HG02623 (cell line): ENCODE measurements at regions not wholly inside any gene's neighbourhood (a gene's known extent, or its start where the extent isn't known, plus 50 kb on each side); places are given as distances from the start of the nearest gene placed in this dataset.
"Not testable (repeated sequence)": the region's sequence is repeated elsewhere in the genome, so short reads cannot be mapped to it uniquely, and the experiment has no call there.

ENCODE experiments used
- ATAC-seq: cut with Tn5 transposase; IDR thresholded peaks from one replicate; pipeline ENCODE4 v1.9.1; 2021; ENCODE audit warnings: moderate library complexity; ENCODE audit not compliant: unreplicated experiment

DNA sequence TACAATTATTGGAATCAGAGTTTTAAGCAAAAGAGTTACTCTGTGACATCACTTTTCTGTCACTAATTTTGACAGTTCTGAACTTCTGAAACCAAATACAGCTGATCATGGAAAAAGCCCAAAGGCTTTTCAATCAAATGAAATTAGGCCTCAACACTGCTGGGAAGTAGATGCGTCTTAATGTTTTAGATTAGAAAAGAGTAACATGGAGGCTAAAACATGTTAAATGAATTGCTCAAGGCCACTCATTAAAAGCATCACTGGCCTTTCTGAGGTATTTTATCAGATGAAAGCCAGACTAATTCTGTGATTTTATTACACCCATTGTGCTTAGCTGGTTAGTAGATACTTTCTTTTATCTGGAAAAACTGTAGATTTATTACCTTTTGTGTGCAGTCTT lies 672.6 kb downstream of the CENPC start:
- no peak for ATAC-seq

DNA sequence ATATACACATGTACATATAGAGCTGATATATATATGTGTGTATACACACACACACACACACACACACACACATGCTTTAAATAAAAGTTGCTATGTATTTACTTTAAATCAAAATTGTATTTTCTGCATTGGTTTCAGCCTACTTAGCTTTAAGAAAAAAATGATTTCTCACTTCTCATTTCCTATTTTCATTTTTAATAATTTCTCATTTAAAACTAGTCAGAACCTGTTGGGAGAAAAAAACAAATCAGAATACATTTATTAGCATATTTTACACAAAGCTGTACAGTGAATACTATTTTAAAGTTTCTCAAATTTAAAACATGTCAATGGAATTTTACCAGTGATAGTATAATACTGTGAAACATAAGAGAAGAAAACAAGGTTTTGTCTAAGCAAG lies 681.8 kb downstream of the CENPC start:
- no peak for ATAC-seq

DNA sequence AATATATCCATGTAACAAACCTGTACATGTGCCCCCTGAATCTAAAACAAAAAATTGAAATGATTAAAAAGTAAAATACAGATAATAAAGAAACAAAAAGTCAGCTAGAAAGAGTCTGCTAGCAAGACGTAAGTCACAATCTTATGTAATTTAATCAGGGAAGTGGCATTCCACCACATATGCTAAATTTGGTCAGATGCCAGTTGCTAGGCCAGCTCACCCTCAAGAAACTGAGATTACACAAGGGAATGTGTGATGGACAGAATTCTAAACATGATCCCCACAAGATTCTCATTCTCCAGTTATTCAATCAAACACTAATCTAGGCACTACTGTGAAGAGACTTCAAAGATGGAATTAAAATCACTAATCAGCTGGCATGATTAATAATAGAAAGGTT lies 689.3 kb downstream of the CENPC start:
- ATAC-seq: no peak

DNA sequence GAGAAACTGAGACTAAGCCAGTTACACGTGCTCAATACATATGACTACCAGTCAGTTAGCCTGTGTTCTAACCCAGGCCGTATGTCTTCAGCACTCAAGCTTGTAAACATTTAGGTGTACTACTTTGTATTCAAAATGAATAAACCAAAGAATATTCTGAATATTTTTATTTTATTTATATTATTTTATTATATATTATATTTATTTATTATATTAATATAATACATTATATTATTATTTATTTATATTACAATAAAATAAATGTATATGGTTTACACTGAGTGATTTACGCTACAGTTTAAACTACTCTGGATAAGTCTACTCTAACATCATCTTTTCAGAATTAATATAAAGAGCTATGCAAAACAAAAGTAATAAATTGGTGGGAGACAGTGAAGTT lies 691.5 kb downstream of the CENPC start:
- no peak for ATAC-seq

DNA sequence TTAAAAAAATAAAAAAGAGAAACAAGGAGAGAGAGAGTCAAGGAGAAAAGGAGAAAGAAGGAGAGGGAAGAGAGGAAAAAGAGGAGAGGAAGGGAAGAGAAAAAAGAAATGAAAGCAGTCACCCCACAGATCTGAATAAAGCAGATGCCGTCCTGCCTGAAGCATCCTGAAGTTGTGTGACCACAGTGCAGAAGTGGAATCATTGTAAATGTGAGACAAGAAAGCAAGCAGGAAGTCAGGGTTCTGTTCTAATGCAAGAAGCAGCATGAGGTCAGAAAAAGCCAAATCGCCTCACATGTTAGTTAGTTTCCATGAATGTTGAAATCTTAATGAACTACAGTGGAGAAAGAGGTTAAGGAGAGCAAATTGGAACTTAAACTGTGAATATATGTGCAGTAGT lies 692.5 kb downstream of the CENPC start:
- no peak for ATAC-seq

DNA sequence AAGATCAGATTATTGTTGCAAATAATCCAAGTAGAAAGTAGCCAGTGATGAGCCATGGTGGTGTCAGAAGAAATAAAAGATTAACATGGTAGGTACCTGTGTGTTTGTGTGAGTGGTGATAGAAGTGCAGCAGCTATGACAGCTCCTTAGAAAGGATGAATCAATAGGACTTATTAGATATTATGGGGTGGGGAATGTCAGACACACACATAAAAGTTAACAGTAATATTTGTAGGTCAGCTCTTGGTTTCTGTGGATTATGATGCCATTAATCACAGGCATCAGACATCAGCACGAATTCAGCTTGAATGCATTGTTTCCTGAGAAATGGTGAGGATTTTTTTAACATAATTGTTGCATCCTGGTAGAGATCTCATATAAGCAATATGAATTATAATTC lies 695.7 kb downstream of the CENPC start:
- no peak for ATAC-seq

DNA sequence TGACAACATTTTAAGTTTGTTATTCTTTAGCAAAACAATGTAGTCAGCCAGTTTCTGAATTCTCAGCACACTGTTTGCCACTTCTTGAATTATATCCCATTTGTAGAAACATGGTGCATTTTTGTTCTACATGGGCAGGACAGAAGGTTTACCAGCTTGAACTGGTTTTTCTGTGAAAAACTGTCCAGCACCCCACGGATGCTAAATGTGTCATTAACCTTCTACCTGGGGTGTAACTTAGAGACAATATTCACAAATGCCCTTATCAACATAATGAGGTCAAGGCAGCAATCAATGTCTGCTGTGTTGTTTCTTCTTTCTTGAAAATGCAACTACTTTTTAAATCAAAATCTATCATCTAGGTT lies 702.6 kb downstream of the CENPC start:
- no peak for ATAC-seq

DNA sequence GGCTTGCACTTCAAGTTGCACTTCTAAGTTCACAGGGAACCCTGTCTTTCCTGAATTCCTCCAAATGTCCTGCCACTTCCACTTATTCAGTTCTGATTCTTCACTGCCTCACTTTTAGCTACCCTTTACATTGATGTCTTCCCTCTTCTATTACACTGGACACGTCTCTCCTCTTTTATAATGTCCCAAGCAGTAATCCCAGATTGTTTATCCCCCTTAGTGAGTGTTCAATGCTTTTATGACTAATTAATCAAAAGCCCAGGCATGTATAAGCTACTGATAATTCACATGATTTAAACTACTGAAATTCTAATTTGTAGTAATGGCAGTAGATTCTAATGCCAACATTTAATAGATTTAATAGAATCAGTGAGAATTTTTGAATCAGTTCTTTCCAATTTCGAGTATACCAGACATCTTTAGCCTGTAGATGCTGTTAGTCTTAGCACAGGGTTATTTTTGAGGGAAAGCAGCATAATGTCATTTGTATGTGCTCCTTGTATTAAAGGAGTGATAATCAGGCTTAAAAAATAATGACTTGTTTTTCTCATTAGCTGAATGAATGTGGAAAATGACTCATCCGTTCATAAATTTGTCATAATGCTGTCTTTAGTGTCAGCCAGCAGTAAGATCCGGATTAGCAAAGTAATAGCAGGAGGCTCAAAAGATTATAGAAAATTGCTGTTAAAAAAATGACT lies 703.1 kb downstream of the CENPC start:
- ATAC-seq: no peak

DNA sequence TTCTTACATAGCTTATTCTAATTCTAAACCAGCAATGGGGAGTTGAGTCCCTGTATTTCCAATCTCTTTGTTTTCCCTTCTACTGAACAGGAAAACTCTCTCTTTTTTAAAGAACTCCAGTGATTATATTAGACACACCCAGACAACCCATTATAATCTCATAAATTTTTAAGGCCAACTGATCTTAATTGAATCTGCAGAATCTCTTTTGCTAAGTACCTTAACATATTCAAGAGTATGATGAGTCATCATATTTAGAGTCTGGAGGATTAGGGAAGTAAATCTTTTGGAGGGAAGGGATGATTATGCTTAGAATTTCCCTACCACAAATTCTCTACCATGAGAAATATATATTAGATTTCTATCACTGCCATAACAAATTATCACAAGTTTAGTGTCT lies 705.1 kb downstream of the CENPC start:
- ATAC-seq: no peak

DNA sequence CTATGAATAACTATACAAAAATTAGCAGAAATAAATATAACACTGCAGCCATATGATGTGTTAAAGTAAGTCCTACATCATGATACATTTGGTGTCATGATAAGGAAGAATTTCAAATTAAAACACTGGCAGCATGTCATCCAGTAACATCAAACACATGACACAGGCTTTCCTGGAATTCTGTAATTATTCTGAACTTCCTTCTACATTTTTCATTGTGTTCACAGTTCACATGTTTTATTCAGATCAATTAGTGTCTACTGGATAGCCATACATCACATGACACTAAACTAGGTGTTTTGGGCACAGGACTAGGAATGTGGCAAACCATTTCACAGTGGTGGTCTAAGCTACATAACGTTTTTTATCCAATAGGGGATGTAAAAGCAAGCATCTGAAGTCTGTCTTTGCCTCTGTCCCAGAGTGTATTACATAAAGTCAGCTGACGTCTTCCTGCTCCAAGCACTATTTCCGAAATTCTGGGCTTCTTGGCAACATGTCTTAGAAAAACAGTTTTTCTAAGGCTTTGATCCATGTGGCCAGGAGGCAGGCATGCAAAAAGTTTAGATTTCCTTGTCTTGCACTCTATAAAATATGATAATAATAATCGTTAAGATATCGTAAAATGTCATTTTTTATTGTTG lies 707.9 kb downstream of the CENPC start:
- no peak for ATAC-seq

DNA sequence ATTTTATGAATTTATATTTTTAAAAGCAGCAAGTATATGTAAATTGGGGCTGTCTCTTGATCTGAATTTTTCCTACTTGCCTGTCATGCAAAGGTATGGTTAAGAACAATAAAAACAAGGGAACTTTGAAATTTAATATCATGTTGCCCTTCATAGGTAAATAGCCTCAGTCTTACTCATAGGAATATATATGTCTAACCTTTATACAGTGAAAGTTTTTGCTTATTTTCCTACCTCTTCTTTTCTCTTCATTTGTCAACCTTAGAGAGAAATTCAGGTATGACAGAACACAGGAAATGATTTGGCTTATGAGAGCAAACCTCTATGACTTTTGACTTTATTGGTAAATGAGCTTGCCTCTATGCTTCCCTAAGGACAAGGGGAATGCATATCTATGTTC lies 716.0 kb downstream of the CENPC start:
- no peak for ATAC-seq

DNA sequence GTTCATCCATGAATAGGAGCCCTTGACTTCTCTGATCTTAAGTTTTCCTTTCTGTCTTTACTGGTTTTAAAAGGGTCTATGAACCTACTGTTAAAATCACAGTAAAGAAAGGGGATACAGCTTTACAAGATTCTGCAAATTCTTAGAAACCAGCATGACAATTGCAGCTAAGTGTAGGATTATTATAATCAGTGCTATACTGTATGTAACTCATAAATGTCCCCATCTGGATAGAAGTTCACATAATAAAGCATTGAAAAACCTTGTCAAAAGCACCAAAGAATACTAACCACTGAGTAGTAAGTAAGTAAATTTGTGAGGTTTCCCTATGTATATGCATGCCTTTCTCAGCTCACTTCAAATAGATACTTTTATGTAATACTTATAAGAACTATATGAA lies 724.6 kb downstream of the CENPC start:
- ATAC-seq: no peak

DNA sequence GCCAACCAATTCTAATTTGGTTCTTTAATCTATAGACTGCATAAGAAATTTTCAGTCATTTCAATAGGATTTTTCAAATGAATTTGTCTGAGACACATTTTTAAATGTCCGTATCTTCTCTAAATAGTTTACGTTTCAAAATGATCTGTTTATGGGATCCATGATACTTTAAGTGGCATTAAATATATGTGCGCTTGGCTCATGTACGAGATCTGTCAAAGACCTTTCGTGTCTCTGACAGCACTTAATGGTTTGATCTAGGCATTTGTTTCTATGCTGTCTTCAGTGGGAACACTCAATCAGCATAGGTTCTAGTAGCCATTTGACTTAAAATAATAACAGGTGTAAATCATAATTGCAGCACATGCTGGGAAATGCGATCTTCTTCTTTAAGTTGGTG lies 731.0 kb downstream of the CENPC start:
- ATAC-seq: no peak

DNA sequence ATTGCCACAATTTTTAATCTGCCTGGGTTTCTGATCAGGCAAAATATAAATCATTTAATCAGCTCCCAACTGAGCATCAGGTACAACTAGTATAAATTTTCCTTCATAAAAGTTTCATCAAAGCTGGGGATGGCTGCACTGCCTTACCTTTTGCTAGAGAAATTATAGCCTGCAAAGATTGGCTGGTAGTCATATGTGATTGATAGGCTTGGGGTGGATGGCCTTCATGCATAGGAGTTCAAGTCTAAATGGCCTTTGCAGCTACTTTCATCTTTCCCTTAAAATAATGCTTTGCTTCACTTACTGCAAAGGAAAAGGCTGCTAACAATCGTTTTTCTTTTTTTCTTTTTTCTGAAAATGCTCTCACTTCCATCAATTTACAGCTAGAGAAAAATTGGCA lies 739.7 kb downstream of the CENPC start:
- no peak for ATAC-seq

DNA sequence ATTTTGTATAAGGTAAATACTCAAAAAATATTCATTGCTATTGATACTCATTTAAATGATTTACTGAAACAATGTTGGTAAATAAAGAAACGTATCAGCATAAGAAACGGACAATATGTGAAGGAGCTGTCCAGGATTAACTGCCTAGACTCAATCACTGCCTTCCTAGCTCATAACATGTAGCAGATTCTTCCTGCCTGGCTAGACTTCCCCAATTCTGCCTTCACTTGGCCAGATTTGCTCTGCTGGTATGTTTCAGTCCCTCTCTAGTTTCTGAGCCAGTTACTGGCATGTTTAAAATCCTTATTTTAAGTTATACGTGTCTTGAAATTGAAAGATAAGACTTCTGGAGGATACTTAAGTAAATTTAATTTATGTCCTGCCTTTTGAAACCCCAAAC lies 740.3 kb downstream of the CENPC start:
- ATAC-seq: no peak

DNA sequence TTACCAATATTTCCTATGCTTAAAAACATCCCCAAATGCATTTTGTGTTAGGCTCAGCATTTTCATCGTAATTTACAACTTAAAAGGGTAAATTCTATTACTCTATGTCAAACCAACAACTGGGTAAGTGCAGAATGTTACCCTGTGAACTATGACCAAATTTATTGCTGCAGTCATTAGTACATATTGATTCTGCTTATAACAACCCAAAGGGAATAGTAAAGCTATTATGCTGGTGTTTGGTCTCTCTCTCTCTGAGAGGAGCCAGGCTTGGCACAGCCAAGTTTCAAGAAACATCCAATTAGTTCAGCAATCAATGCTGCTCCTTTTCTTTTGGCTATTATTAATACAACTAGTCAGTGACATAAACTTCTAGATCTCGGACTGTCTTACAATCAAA lies 747.7 kb downstream of the CENPC start:
- no peak for ATAC-seq

DNA sequence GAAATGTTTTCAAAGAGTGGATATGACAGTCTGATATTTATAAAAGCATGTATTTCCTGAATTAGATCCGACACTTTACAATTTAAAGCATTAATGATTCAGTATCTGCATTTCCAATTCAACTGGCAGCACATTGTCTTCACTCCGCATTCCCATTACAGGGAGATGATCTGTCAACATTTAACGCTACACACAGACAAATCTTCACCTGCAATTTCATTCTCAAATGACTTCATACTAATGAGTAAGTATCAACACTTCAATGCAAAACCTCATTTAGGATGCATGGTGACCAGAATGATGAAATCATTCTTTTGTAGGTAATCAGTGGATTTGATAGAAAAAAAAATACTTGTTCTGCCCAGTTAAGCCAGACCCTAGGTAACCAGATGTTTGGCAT lies 749.6 kb downstream of the CENPC start:
- ATAC-seq: no peak

DNA sequence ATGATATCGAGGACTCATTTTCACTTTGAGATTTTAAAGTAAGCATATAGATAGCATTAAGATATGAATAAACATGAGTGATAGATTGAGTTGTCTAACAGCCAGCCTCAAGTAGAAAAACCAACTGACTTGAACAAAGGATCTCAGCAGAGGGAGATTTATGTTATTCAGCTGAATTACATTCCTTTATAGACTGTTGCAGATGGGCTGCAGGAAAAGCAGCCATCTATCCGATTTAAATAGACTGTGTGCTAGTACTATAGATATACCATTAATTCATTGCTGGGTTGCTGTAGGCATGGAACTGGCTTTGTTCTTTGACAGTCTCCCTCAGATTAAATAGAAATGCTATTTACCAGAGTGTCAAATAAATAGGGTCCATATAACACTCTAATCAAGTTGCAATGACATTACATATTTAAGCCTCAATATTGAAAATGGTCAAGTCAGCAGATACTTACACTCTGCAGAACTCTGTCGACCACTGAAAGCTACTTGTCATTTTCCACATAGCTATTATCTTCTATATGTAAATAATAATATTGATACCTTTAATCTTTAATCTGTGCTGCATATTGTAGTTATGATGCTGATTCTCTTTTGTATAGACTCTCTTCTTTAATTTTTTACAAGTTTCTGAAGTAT lies 750.8 kb downstream of the CENPC start:
- no peak for ATAC-seq

DNA sequence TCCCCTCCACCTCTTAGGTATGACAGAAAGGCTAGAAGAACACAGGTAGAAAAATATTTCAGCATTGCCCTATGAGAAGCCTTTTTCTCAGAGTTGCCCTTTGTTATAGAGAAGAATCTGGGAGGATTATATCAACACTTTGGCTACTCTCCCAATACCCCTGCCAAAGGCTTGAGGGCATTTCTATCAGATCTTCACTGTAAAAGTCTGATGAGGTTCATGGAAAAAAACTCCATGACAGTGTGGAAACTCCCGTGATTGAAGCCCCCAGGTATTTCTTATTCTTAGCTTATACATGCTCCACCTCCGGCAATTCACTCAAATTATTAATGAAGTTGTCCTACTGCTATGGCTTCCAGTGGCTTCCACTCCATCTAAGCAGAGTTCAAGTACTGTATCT lies 753.6 kb downstream of the CENPC start:
- no peak for ATAC-seq

DNA sequence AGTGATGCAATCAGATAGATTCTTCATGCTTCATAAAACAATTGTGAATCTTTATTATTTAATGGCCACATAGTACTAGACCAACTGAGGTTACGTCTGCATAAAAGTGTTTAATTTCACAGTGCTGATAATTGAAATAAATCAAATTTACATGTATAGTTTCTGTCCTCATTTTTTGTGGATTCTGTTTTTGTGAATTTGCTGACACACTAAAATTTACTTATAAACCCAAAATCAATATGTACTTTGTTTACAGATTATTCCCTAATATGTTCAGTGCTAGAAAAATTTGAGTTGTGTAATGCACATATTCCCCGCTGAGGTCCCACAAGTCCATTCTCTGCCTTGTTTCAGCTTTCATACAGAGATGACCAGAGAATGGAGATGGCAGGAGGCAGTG lies 759.8 kb downstream of the CENPC start:
- no peak for ATAC-seq

DNA sequence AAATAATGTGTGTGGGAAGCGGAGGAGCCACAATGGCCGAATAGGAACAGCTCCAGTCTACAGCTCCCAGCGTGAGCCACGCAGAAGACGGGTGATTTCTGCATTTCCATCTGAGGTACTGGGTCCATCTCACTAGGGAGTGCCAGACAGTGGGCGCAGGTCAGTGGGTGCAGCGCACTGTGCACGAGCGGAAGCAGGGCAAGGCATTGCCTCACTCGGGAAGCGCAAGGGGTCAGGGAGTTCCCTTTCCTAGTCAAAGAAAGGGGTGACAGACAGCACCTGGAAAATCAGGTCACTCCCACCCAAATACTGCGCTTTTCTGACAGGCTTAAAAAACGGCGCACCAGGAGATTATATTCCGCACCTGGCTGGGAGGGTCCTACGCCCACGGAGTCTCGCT lies 762.6 kb downstream of the CENPC start:
- not testable (repeated sequence) for ATAC-seq

DNA sequence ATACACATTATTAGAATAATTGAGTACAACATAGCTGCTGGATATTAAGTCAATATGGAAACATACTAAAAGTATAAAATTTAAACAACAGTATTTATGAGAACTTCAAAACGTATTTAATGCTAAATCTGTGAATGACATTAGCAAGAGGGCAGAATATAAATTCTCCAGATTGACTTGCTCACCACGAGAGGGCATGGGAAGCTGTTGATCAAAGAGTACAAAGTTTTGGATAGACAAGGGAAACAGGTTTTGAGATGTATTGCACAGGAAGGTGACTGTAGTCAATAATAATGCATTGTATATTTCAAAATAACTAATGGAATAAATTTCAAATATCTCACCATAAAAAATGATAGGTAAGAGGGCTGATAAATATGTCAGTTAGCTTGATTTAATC lies 768.2 kb downstream of the CENPC start:
- ATAC-seq: no peak

DNA sequence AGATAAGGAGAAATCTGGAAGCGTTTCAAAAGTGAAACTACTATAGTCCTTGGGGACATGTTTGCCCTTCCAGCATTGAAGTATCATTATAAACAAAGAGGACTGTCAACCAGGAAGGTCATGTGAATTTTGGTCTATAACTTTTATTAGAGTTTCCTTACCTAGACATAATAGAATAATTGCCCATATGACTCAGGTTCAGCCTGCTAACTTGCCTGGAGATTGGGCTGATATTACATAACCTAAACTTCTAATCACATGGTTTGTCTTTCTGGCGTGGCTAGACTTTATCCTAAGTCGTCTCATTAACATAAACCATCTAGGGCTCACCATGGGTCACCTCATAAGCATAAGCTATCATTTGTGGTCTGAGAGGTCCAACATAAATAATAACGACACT lies 775.9 kb downstream of the CENPC start:
- no peak for ATAC-seq
